ENCODE measurements at regions not wholly inside any gene's neighbourhood (a gene's known extent, or its start where the extent isn't known, plus 50 kb on each side); places are given as distances from the start of the nearest gene placed in this dataset.

- TF ChIP-seq POLR2AphosphoS5 (IDR thresholded peaks at IDR 0.05; ENCODE audit: low read depth, low read length) (no peak), PAX5 (IDR thresholded peaks at IDR 0.05; ENCODE audit: insufficient read depth, low read length, severe bottlenecking) (no peak), POLR2A (IDR thresholded peaks at IDR 0.05; ENCODE audit: low read depth, low read length) (no peak), SPI1 (IDR thresholded peaks at IDR 0.05; ENCODE audit: low read depth, low read length) (no peak), POU2F2 (IDR thresholded peaks at IDR 0.05; ENCODE audit: low read depth, low read length) (no peak), TAF1 (IDR thresholded peaks at IDR 0.05; ENCODE audit: low read depth, low read length) (no peak)
- FAIRE-seq (no peak), DNase-seq (ENCODE audit: insufficient read length, low spot score) (no peak)
Measured at GRCh38 chr3:135908737-135909136, 56.8 kb upstream of the PPP2R3A start.

GRCh38 chr3:135911110-135911509 is 54.4 kb upstream of the PPP2R3A start:
- FAIRE-seq: no peak
- no peak for DNase-seq (ENCODE audit: insufficient read length, low spot score)

GRCh38 chr3:135915206-135915605 is 50.3 kb upstream of the PPP2R3A start:
- TF ChIP-seq TAF1 (IDR thresholded peaks at IDR 0.05; ENCODE audit: low read depth, low read length) (no peak), POU2F2 (IDR thresholded peaks at IDR 0.05; ENCODE audit: low read depth, low read length) (no peak), SPI1 (IDR thresholded peaks at IDR 0.05; ENCODE audit: low read depth, low read length) (no peak), POLR2AphosphoS5 (IDR thresholded peaks at IDR 0.05; ENCODE audit: low read depth, low read length) (no peak), POLR2A (IDR thresholded peaks at IDR 0.05; ENCODE audit: low read depth, low read length) (no peak), PAX5 (IDR thresholded peaks at IDR 0.05; ENCODE audit: insufficient read depth, low read length, severe bottlenecking) (no peak)
- no peak for FAIRE-seq
- DNase-seq (ENCODE audit: insufficient read length, low spot score): no peak

More at GRCh38 chr3:135911110-135911509, 54.4 kb upstream of the PPP2R3A start:
- TF ChIP-seq POLR2AphosphoS5 (IDR thresholded peaks at IDR 0.05; ENCODE audit: low read depth, low read length): no peak
- TF ChIP-seq POU2F2 (IDR thresholded peaks at IDR 0.05; ENCODE audit: low read depth, low read length): no peak
- TF ChIP-seq POLR2A (IDR thresholded peaks at IDR 0.05; ENCODE audit: low read depth, low read length): no peak

Data from GM12891 (cell line).